Fibroblast of lung (primary cell): ENCODE measurements at regions not wholly inside any gene's neighbourhood (a gene's known extent, or its start where the extent isn't known, plus 50 kb on each side); places are given as distances from the start of the nearest gene placed in this dataset.
A peak's percentile ranks its signal among the peaks of the same experiment; 100 is the strongest.

Experiments
- DNase-seq, 2 donors: peaks; one replicate each; pipeline versions ENCODE4 v3.0.0 to v3.0.0-alpha.2; 2010; ENCODE audit warnings: low read depth in 2 of 2
- H2AFZ ChIP-seq: 2 replicates; pipeline ENCODE4 v1.5.1; 2012; ENCODE audit warnings: low read length, control low read depth, inconsistent platforms
- H3K27ac ChIP-seq: 2 replicates; pipeline ENCODE4 v1.5.1; 2011; ENCODE audit warnings: low read length, control low read depth; ENCODE audit not compliant: insufficient read depth
- H3K27me3 ChIP-seq: 2 replicates; pipeline ENCODE4 v1.5.1; 2011; ENCODE audit warnings: mild to moderate bottlenecking, low read length; ENCODE audit not compliant: control insufficient read depth, insufficient read depth
- H3K36me3 ChIP-seq: 2 replicates; pipeline ENCODE4 v1.5.1; 2011; ENCODE audit warnings: low read length; ENCODE audit not compliant: control insufficient read depth, insufficient read depth
- H3K4me1 ChIP-seq: 2 replicates; pipeline ENCODE4 v1.5.1; 2011; ENCODE audit warnings: low read length; ENCODE audit not compliant: control insufficient read depth, insufficient read depth; ENCODE audit errors: extremely low read depth
- H3K4me2 ChIP-seq: 2 replicates; pipeline ENCODE4 v1.5.1; 2011; ENCODE audit warnings: low read length, control low read depth; ENCODE audit not compliant: insufficient read depth; ENCODE audit errors: extremely low read depth
- H3K4me3 ChIP-seq, 4 experiments: fragments of 200-600 bp in 1 of 4; sonication (generic) in 1 of 4; replicated peaks in 1 of 4; 2 replicates each; pipeline ENCODE4 v1.5.1; 2011 to 2016; ENCODE audit warnings: low read length in 4 of 4, low read depth in 3 of 4, mild to moderate bottlenecking in 3 of 4, control low read depth in 2 of 4, inconsistent platforms in 1 of 4, mixed read lengths in 1 of 4; ENCODE audit not compliant: insufficient read depth in 1 of 4; ENCODE audit errors: control extremely low read depth in 1 of 4
- H3K79me2 ChIP-seq: 2 replicates; pipeline ENCODE4 v1.5.1; 2012; ENCODE audit warnings: mild to moderate bottlenecking, low read length, inconsistent platforms; ENCODE audit not compliant: control insufficient read depth, insufficient read depth
- H3K9ac ChIP-seq: 2 replicates; pipeline ENCODE4 v1.5.1; 2011; ENCODE audit warnings: mild to moderate bottlenecking, low read length, control low read depth; ENCODE audit not compliant: insufficient read depth
- H3K9me3 ChIP-seq: 2 replicates; pipeline ENCODE4 v1.5.1; 2012; ENCODE audit warnings: low read depth, low read length; ENCODE audit not compliant: control insufficient read depth, insufficient read depth
- H4K20me1 ChIP-seq: 2 replicates; pipeline ENCODE4 v1.5.1; 2011; ENCODE audit warnings: low read length; ENCODE audit not compliant: control insufficient read depth, insufficient read depth; ENCODE audit errors: extremely low read depth
- EZH2 ChIP-seq: IDR thresholded peaks from 2 replicates; pipeline ENCODE4 v1.5.1; 2012; ENCODE audit warnings: low read length, control low read depth, mild to moderate bottlenecking; ENCODE audit errors: missing control alignments
- TF ChIP-seq, protein P1 (sequence below), 2 donors: IDR thresholded peaks in 1 of 2; conservative IDR thresholded peaks in 1 of 2; 1 replicate in 1 of 2; 2 replicates in 1 of 2; pipeline ENCODE4 v1.5.1; 2011 to 2012; ENCODE audit warnings: low read length in 2 of 2, control low read depth in 1 of 2, inconsistent platforms in 1 of 2, low read depth in 1 of 2, mild to moderate bottlenecking in 1 of 2

DNA sequence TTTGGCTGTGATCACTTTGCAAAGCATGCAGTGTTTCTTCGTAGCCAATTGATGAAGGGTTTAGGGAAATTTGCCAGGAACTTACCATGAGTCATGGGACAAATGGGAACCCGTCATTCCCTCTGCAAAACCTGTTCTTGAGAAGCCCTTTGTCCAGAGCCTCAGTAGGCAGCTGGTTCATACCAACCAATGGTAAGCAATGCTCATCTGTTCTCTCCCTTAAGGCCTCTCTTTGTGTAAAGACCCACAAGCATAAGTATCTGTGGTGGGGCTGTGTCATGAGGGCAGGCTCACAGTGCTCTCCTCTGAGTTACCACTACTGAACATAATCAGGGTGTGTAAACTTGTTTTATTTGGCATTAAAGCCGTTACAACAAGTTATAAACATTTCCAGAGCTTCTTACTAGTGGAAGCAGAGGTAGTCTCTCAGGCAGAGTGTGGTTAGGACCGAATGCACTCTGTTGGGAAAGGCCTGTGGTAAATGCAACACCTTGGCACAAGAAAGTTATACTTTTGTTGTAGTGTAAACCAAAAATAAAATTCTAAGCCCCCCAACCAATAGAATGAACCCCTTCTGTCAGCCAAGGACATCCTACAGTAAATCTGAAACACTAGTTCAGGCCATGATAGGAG, 119.8 kb downstream of the SINHCAF start:
- DNase-seq = peak; percentile 78 to 84
- no peaks in the 10 kb centered on the region for H3K79me2 ChIP-seq
- H3K9ac ChIP-seq = no peak overlapping the region

DNA sequence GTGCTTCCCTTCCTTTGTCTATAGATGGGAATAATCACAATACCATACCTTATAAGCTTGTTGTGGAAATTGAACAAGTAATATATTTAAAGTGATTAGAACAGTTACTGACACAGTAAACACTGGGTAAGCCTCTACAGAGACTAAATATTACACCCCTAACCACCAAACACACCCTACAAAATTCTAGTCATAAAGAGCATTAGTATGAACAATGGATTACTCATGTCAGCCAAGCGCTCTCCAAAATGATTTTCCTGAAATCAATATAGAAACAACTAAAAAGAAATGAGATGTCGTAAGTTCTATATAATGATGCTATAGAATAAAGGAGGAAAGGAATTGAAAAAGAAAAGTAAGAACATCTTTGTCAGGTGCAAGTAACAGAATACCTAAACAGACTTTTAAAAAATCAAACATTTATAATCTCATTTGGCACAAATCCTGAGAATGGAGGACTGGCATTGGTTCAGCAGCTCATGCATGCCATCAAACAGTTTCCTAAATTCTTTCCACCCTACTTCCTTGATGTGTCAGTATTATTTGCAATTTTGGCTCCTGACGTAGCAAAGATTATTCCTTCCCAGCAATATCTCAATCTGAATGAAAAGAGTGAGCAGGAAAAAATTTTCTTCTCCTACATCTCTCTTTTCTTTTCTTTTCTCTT, 118.0 kb downstream of the SINHCAF start:
- no peak for DNase-seq
- no peaks in the 10 kb centered on the region for H3K4me1 ChIP-seq
- no peaks in the 10 kb centered on the region for H3K27me3 ChIP-seq
- H2AFZ ChIP-seq = no peak overlapping the region
- H3K36me3 ChIP-seq = no peaks in the 10 kb centered on the region
- H3K27ac ChIP-seq = no peak overlapping the region
- H3K79me2 ChIP-seq = no peaks in the 10 kb centered on the region
- TF ChIP-seq EZH2 = no peak
- TF ChIP-seq, protein P1, sequence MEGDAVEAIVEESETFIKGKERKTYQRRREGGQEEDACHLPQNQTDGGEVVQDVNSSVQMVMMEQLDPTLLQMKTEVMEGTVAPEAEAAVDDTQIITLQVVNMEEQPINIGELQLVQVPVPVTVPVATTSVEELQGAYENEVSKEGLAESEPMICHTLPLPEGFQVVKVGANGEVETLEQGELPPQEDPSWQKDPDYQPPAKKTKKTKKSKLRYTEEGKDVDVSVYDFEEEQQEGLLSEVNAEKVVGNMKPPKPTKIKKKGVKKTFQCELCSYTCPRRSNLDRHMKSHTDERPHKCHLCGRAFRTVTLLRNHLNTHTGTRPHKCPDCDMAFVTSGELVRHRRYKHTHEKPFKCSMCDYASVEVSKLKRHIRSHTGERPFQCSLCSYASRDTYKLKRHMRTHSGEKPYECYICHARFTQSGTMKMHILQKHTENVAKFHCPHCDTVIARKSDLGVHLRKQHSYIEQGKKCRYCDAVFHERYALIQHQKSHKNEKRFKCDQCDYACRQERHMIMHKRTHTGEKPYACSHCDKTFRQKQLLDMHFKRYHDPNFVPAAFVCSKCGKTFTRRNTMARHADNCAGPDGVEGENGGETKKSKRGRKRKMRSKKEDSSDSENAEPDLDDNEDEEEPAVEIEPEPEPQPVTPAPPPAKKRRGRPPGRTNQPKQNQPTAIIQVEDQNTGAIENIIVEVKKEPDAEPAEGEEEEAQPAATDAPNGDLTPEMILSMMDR (conservative IDR thresholded peaks at IDR 0.05 in 1 of 2, IDR thresholded peaks at IDR 0.05 in 1 of 2; ENCODE audit: low read depth in 1 of 2, low read length in 2 of 2) = no peak
- no peak overlapping the region for H3K9ac ChIP-seq
- H3K4me3 ChIP-seq = no peak overlapping the region
- H3K9me3 ChIP-seq = no peaks in the 10 kb centered on the region
- H3K4me2 ChIP-seq = no peak overlapping the region
- no peaks in the 10 kb centered on the region for H4K20me1 ChIP-seq

More for the DNA sequence above, 119.8 kb downstream of the SINHCAF start:
- Histone ChIP-seq H3K36me3 (no peaks in the 10 kb centered on the region), H3K4me2 (no peak overlapping the region), H3K4me3 (no peak overlapping the region), H3K9me3 (no peaks in the 10 kb centered on the region), H3K4me1 (no peaks in the 10 kb centered on the region), H3K27ac (no peak overlapping the region), H2AFZ (no peak overlapping the region), H3K27me3 (no peaks in the 10 kb centered on the region), H4K20me1 (no peaks in the 10 kb centered on the region)
- TF ChIP-seq, protein P1 (conservative IDR thresholded peaks at IDR 0.05 in 1 of 2, IDR thresholded peaks at IDR 0.05 in 1 of 2; ENCODE audit: low read depth in 1 of 2, low read length in 2 of 2) = no peak
- TF ChIP-seq EZH2 = no peak

DNA sequence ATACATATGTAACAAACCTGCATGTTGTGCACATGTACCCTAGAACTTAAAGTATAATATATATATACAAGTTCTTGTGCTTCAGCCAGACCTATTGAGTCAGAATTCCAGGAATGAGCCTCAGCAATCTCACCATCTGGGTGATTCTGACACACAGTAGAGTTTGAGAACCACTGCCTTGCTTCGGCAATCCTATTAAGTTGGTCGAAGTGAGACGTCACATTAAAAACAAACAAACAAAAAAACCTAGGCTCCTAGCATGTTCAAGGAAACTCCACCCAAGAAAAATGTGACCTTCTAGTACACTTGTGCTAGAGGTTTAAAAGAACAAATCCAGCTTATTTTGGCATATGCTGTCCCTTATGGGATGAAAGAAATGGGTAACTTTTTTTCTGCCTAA, 115.8 kb downstream of the SINHCAF start:
- no peaks in the 10 kb centered on the region for H3K27me3 ChIP-seq
- peak in 1 of 2 donors; percentile 2 for DNase-seq
- no peak overlapping the region for H3K9ac ChIP-seq
- no peak for TF ChIP-seq EZH2
- TF ChIP-seq, protein P1 (conservative IDR thresholded peaks at IDR 0.05 in 1 of 2, IDR thresholded peaks at IDR 0.05 in 1 of 2; ENCODE audit: low read depth in 1 of 2, low read length in 2 of 2) = no peak
- H4K20me1 ChIP-seq = no peaks in the 10 kb centered on the region
- H3K9me3 ChIP-seq = no peaks in the 10 kb centered on the region
- H2AFZ ChIP-seq = no peak overlapping the region
- H3K4me2 ChIP-seq = no peak overlapping the region
- no peaks in the 10 kb centered on the region for H3K36me3 ChIP-seq
- no peaks in the 10 kb centered on the region for H3K79me2 ChIP-seq
- no peak overlapping the region for H3K4me3 ChIP-seq
- H3K27ac ChIP-seq = no peak overlapping the region
- no peaks in the 10 kb centered on the region for H3K4me1 ChIP-seq
